Ascending aorta (tissue), 2 donors: ENCODE measurements at regions not wholly inside any gene's neighbourhood (a gene's known extent, or its start where the extent isn't known, plus 50 kb on each side); places are given as distances from the start of the nearest gene placed in this dataset.

Source experiments
- DNase-seq, 2 donors: peaks; one replicate each; pipeline ENCODE4 v3.0.0-alpha.2; 2019; ENCODE audit warnings: low spot score in 2 of 2
- H3K27ac ChIP-seq, 2 donors: fragments of 200-600 bp; sonication (generic); one replicate each; pipeline ENCODE4 v1.5.1; 2016 to 2017; ENCODE audit warnings: mild to moderate bottlenecking in 1 of 2
- H3K27me3 ChIP-seq: fragments of 200-600 bp; sonication (generic); one replicate; pipeline ENCODE4 v1.5.1; 2017
- H3K36me3 ChIP-seq, 2 donors: fragments of 200-600 bp; sonication (generic); one replicate each; pipeline ENCODE4 v1.5.1; 2016
- H3K4me1 ChIP-seq, 2 donors: fragments of 200-600 bp; sonication (generic); one replicate each; pipeline ENCODE4 v1.5.1; 2016 to 2017; ENCODE audit warnings: mild to moderate bottlenecking in 1 of 2
- H3K4me3 ChIP-seq, 2 donors: fragments of 200-600 bp; sonication (generic); one replicate each; pipeline ENCODE4 v1.5.1; 2016 to 2017; ENCODE audit warnings: mild to moderate bottlenecking in 1 of 2
- H3K9me3 ChIP-seq, 2 donors: fragments of 200-600 bp; sonication (generic); one replicate each; pipeline ENCODE4 v1.5.1; 2016
- CTCF ChIP-seq, 3 experiments: fragments of 200-600 bp in 2 of 3; fragments of 450-650 bp in 1 of 3; sonication (generic) in 2 of 3; IDR thresholded peaks; one replicate each; pipeline ENCODE4 v1.5.1; 2016 to 2019; ENCODE audit warnings: antibody characterized with exemption in 3 of 3, mild to moderate bottlenecking in 1 of 3, moderate library complexity in 1 of 3
- intact Hi-C: fragments of 100-400 bp; cut with DNase I; formaldehyde crosslinking; loops from one replicate; pipeline ENCODE4 v1.15.1; 2023

GRCh38 chr11:16607675-16608644 lies 130.5 kb upstream of the C11orf58 start:
- Histone ChIP-seq H3K4me1 (peaks cover 7 to 18% of the 10 kb centered on the region in 2 donors), H3K4me3 (peak overlapping the region; percentile 73 to 75), H3K9me3 (no peaks in the 10 kb centered on the region), H3K27me3 (peaks cover 15% of the 10 kb centered on the region), H3K27ac (peak overlapping the region in 1 of 2 donors; percentile 63), H3K36me3 (no peaks in the 10 kb centered on the region)
- DNase-seq = peak in 1 of 2 donors; percentile 61
- intact Hi-C loops = loop anchor here (2.0 to 5.0 kb wide), 3 partner anchors 129 to 957 kb away; partner anchors contain the start of genes C11orf58 and PIK3C2A
- no peak for TF ChIP-seq CTCF (IDR thresholded peaks at IDR 0.05)

- no peak for TF ChIP-seq CTCF (IDR thresholded peaks at IDR 0.05)
- Histone ChIP-seq H3K4me3 (peak overlapping the region; percentile 73 to 75), H3K27ac (peak overlapping the region; percentile 52 to 63), H3K36me3 (no peaks in the 10 kb centered on the region), H3K4me1 (peaks cover 7 to 18% of the 10 kb centered on the region in 2 donors), H3K27me3 (peaks cover 15% of the 10 kb centered on the region), H3K9me3 (no peaks in the 10 kb centered on the region)
- peak in 1 of 2 donors; percentile 61 for DNase-seq
- intact Hi-C loops = loop anchor here (2.0 to 5.0 kb wide), 3 partner anchors 130 to 956 kb away; partner anchors contain the start of genes C11orf58 and PIK3C2A
These were observed 131.4 kb upstream of the C11orf58 start for GRCh38 chr11:16606784-16607674.

GRCh38 chr11:16605894-16606783 lies 132.3 kb upstream of the C11orf58 start:
- TF ChIP-seq CTCF (IDR thresholded peaks at IDR 0.05) = peak; percentile 79 to 95 (median 95)
- no peaks in the 10 kb centered on the region for H3K9me3 ChIP-seq
- intact Hi-C loops = loop anchor here (2.0 to 5.0 kb wide), 3 partner anchors 131 to 955 kb away; partner anchors contain the start of genes C11orf58 and PIK3C2A
- peak overlapping the region; percentile 63 for H3K27ac ChIP-seq
- H3K4me3 ChIP-seq = peak overlapping the region; percentile 73 to 75
- H3K36me3 ChIP-seq = no peaks in the 10 kb centered on the region
- peaks cover 15% of the 10 kb centered on the region for H3K27me3 ChIP-seq
- H3K4me1 ChIP-seq = peaks cover 7 to 18% of the 10 kb centered on the region in 2 donors
- peak in 1 of 2 donors; percentile 94 for DNase-seq

GRCh38 chr11:16605389-16605893 lies 133.0 kb upstream of the C11orf58 start:
- Histone ChIP-seq H3K9me3 (no peaks in the 10 kb centered on the region), H3K4me1 (peaks cover 7 to 18% of the 10 kb centered on the region in 2 donors), H3K36me3 (no peaks in the 10 kb centered on the region), H3K27ac (peak overlapping the region; percentile 27 to 63), H3K27me3 (peaks cover 10% of the 10 kb centered on the region), H3K4me3 (peak overlapping the region; percentile 73 to 75)
- no peak for TF ChIP-seq CTCF (IDR thresholded peaks at IDR 0.05)
- DNase-seq = peak in 1 of 2 donors; percentile 62
- intact Hi-C loops = loop anchor here (5.0 kb wide), 2 partner anchors 132 to 602 kb away; partner anchors contain the start of genes C11orf58 and PIK3C2A
